Endothelial cell of umbilical vein (primary cell): ENCODE measurements at regions not wholly inside any gene's neighbourhood (a gene's known extent, or its start where the extent isn't known, plus 50 kb on each side); places are given as distances from the start of the nearest gene placed in this dataset.

Experiments used
- BruUV-seq: library from RNA; stranded (reverse); fragments of 400-500 nt; replicated peaks from 2 replicates; lab custom pipeline; 2021; lab: Mats Ljungman, UMichigan
- CTCF ChIA-PET: fragments of 300-600, 350-600 bp; sonication (Branson Sonifier 250); formaldehyde crosslinking; loops from one replicate; lab custom pipeline; 2021; ENCODE audit warnings: antibody characterized with exemption, inconsistent platforms; lab: Charles Lee
- POLR2A ChIA-PET: fragments of 300-600, 350-600 bp; sonication (Branson Sonifier 250); formaldehyde crosslinking; loops from one replicate; lab custom pipeline; 2021; ENCODE audit warnings: antibody characterized with exemption, inconsistent platforms; lab: Charles Lee
- DNase-seq: peaks from one replicate; pipeline ENCODE4 v3.0.0-alpha.2; 2011; ENCODE audit warnings: low read depth, low spot score
- FAIRE-seq: peaks from 2 replicates; lab custom pipeline; 2011; peaks lifted over from hg19 to GRCh38; lab: Jason Lieb, UNC
- H2AFZ ChIP-seq: 2 replicates; pipeline ENCODE4 v1.6.0; 2012; ENCODE audit warnings: low read depth, low read length, control low read depth, inconsistent platforms
- H3K27ac ChIP-seq: 2 replicates; pipeline ENCODE4 v1.5.1; 2011; ENCODE audit warnings: low read depth, mild to moderate bottlenecking, control low read depth, low read length, moderate library complexity; ENCODE audit not compliant: insufficient read depth
- H3K27me3 ChIP-seq, 2 experiments: 2 replicates each; pipeline versions ENCODE4 v1.6.0 to v1.6.1; 2011; ENCODE audit warnings: low read length in 2 of 2, mixed read lengths in 1 of 2; ENCODE audit not compliant: control insufficient read depth in 2 of 2, insufficient read depth in 2 of 2
- H3K36me3 ChIP-seq, 2 experiments: 2 replicates in 1 of 2; 3 replicates in 1 of 2; pipeline ENCODE4 v1.5.1; 2011; ENCODE audit warnings: low read length in 2 of 2, mild to moderate bottlenecking in 1 of 2, moderate library complexity in 1 of 2; ENCODE audit not compliant: control insufficient read depth in 2 of 2, insufficient read depth in 2 of 2; ENCODE audit errors: extremely low read depth in 1 of 2
- H3K4me1 ChIP-seq: 3 replicates; pipeline ENCODE4 v1.5.1; 2011; ENCODE audit warnings: mild to moderate bottlenecking, low read length; ENCODE audit not compliant: control insufficient read depth, insufficient read depth; ENCODE audit errors: extremely low read depth
- H3K4me2 ChIP-seq: 2 replicates; pipeline ENCODE4 v1.6.1; 2011; ENCODE audit warnings: low read length, control low read depth, mixed read lengths; ENCODE audit not compliant: insufficient read depth
- H3K4me3 ChIP-seq, 3 experiments: fragments of 200-600 bp in 1 of 3; sonication (generic), shearing (Covaris generic) in 1 of 3; replicated peaks in 1 of 3; 2 replicates each; pipeline ENCODE4 v1.5.1; 2011 to 2016; ENCODE audit warnings: control low read depth in 3 of 3, low read length in 3 of 3, mild to moderate bottlenecking in 2 of 3, inconsistent platforms in 1 of 3, low read depth in 1 of 3, moderate library complexity in 1 of 3; ENCODE audit not compliant: insufficient read depth in 1 of 3
- H3K79me2 ChIP-seq: 2 replicates; pipeline ENCODE4 v1.6.0; 2012; ENCODE audit warnings: low read length, inconsistent platforms; ENCODE audit not compliant: control insufficient read depth, insufficient read depth
- H3K9ac ChIP-seq: replicated peaks from 2 replicates; pipeline ENCODE3; 2011; ENCODE audit warnings: low read length, control low read depth; ENCODE audit not compliant: insufficient read depth; ENCODE audit errors: extremely low read depth
- H3K9me1 ChIP-seq: replicated peaks from 3 replicates; pipeline ENCODE4 v1.6.0; 2011; ENCODE audit warnings: mild to moderate bottlenecking, low read length; ENCODE audit not compliant: control insufficient read depth, insufficient read depth; ENCODE audit errors: extremely low read depth
- H3K9me3 ChIP-seq: replicated peaks from 2 replicates; pipeline ENCODE4 v1.5.1; 2012; ENCODE audit warnings: low read length, inconsistent platforms; ENCODE audit not compliant: control insufficient read depth, insufficient read depth
- H4K20me1 ChIP-seq: replicated peaks from 2 replicates; pipeline ENCODE3; 2011; ENCODE audit warnings: mild to moderate bottlenecking, low read length; ENCODE audit not compliant: control insufficient read depth, insufficient read depth; ENCODE audit errors: extremely low read depth
- CTCF ChIP-seq, 2 donors: IDR thresholded peaks; 1 replicate in 1 of 2; 2 replicates in 1 of 2; pipeline ENCODE4 v1.5.1; 2011; ENCODE audit warnings: low read length in 2 of 2, mild to moderate bottlenecking in 2 of 2, moderate library complexity in 2 of 2, control low read depth in 1 of 2, inconsistent platforms in 1 of 2, low read depth in 1 of 2; ENCODE audit not compliant: insufficient read depth in 1 of 2; ENCODE audit errors: extremely low read depth in 1 of 2
- EZH2 ChIP-seq: IDR thresholded peaks from 2 replicates; pipeline ENCODE4 v1.6.1; 2012; ENCODE audit warnings: borderline replicate concordance, low read depth, mild to moderate bottlenecking, moderate library complexity, low read length, inconsistent platforms; ENCODE audit not compliant: severe bottlenecking
- FOS ChIP-seq: IDR thresholded peaks from 2 replicates; pipeline ENCODE4 v1.6.1; 2011; ENCODE audit warnings: mild to moderate bottlenecking, low read length, moderate library complexity, borderline replicate concordance; ENCODE audit not compliant: insufficient read depth
- GATA2 ChIP-seq: IDR thresholded peaks from 2 replicates; pipeline ENCODE4 v1.7.0; 2011; ENCODE audit warnings: low read depth, mild to moderate bottlenecking, moderate library complexity, mixed read lengths, low read length; ENCODE audit not compliant: insufficient read length, insufficient read depth
- JUN ChIP-seq: IDR thresholded peaks from 2 replicates; pipeline ENCODE4 v1.6.1; 2011; ENCODE audit warnings: borderline replicate concordance, low read depth; ENCODE audit not compliant: insufficient read length, insufficient read depth
- MAX ChIP-seq: IDR thresholded peaks from 2 replicates; pipeline ENCODE4 v1.6.1; 2011; ENCODE audit not compliant: insufficient read depth, insufficient read length
- MYC ChIP-seq: IDR thresholded peaks from one replicate; pipeline ENCODE4 v1.6.1; 2011; ENCODE audit warnings: mild to moderate bottlenecking, low read depth, low read length
- POLR2A ChIP-seq: IDR thresholded peaks from 2 replicates; pipeline ENCODE4 v1.6.1; 2012; ENCODE audit warnings: low read depth, mild to moderate bottlenecking, control low read depth, low read length
- POLR2AphosphoS5 ChIP-seq: IDR thresholded peaks from 2 replicates; pipeline ENCODE4 v1.6.1; 2012; ENCODE audit warnings: low read depth, mild to moderate bottlenecking, control low read depth, low read length, moderate library complexity; ENCODE audit not compliant: insufficient read depth
- dilution Hi-C: fragments of 300-500 bp; cut with MboI; formaldehyde crosslinking; loops from one replicate; pipeline ENCODE4 v1.15.0; 2019; ENCODE audit warnings: low sequenced_read_pairs; ENCODE audit not compliant: extremely low pct_ligation_motif_present
- intact Hi-C: fragments of 100-400 bp; cut with micrococcal nuclease; formaldehyde crosslinking; loops from one replicate; pipeline ENCODE4 v1.10.0; 2022

GRCh38 chr1:189496768-189497167 lies 980.9 kb downstream of the BRINP3 start:
- FAIRE-seq (no peak), DNase-seq (no peak)
- no peaks in the 10 kb centered on the region for H3K36me3 ChIP-seq
- TF ChIP-seq POLR2AphosphoS5 (no peak), FOS (no peak), MYC (no peak), JUN (no peak), EZH2 (no peak), GATA2 (no peak), MAX (no peak), CTCF (IDR thresholded peaks at IDR 0.05; ENCODE audit: extremely low read depth in 1 of 2, insufficient read depth in 1 of 2, low read depth in 1 of 2, low read length in 2 of 2) (no peak), POLR2A (no peak)
- CTCF ChIA-PET = interaction anchor here (1.1 kb wide), 1 partner anchor 14 kb away, joined by 3 read pairs; no protein-coding TSS in a partner anchor
- H3K9me3 ChIP-seq = no peaks in the 10 kb centered on the region
- intact Hi-C loops = no loop called here
- H3K9me1 ChIP-seq = no peaks in the 10 kb centered on the region
- no peak overlapping the region for H3K27ac ChIP-seq
- no peaks in the 10 kb centered on the region for H4K20me1 ChIP-seq
- POLR2A ChIA-PET = no interaction called here
- H3K4me3 ChIP-seq = no peak overlapping the region
- H2AFZ ChIP-seq = no peak overlapping the region
- no peaks in the 10 kb centered on the region for H3K27me3 ChIP-seq
- no peaks in the 10 kb centered on the region for H3K79me2 ChIP-seq
- dilution Hi-C loops = no loop called here
- no peak overlapping the region for H3K4me2 ChIP-seq
- BruUV-seq = no TSS peak
- no peaks in the 10 kb centered on the region for H3K4me1 ChIP-seq
- no peak overlapping the region for H3K9ac ChIP-seq
